ENCODE measurements at regions not wholly inside any gene's neighbourhood (a gene's known extent, or its start where the extent isn't known, plus 50 kb on each side); places are given as distances from the start of the nearest gene placed in this dataset.

GRCh38 chr1:209454340-209454994 lies 129.0 kb upstream of the CAMK1G start:
- no peak for DNase-seq (ENCODE audit: low spot score)
- no peaks in the 10 kb centered on the region for H3K36me3 Mint-ChIP-seq
- no peak overlapping the region for H3K27ac Mint-ChIP-seq
- no peak for ATAC-seq
- no peak overlapping the region for H3K4me3 Mint-ChIP-seq
- H3K9me3 Mint-ChIP-seq: no peaks in the 10 kb centered on the region
- no peaks in the 10 kb centered on the region for H3K4me1 Mint-ChIP-seq (ENCODE audit: low read depth in 2 of 2)
- peaks cover 7 to 59% of the 10 kb centered on the region in 2 donors for H3K27me3 Mint-ChIP-seq

GRCh38 chr1:209455145-209455544 lies 128.4 kb upstream of the CAMK1G start:
- H3K9me3 Mint-ChIP-seq: no peaks in the 10 kb centered on the region
- ATAC-seq (no peak), DNase-seq (ENCODE audit: low spot score) (no peak)
- peaks cover 7 to 64% of the 10 kb centered on the region in 2 donors for H3K27me3 Mint-ChIP-seq
- no peaks in the 10 kb centered on the region for H3K36me3 Mint-ChIP-seq
- no peak overlapping the region for H3K27ac Mint-ChIP-seq
- H3K4me3 Mint-ChIP-seq: no peak overlapping the region
- no peaks in the 10 kb centered on the region for H3K4me1 Mint-ChIP-seq (ENCODE audit: low read depth in 2 of 2)

- ATAC-seq: no peak
- H3K9me3 Mint-ChIP-seq: no peaks in the 10 kb centered on the region
- H3K27ac Mint-ChIP-seq: no peak overlapping the region
- DNase-seq (ENCODE audit: low spot score): no peak
- peaks cover 7 to 64% of the 10 kb centered on the region in 2 donors for H3K27me3 Mint-ChIP-seq
- no peak overlapping the region for H3K4me3 Mint-ChIP-seq
- no peaks in the 10 kb centered on the region for H3K4me1 Mint-ChIP-seq (ENCODE audit: low read depth in 2 of 2)
- no peaks in the 10 kb centered on the region for H3K36me3 Mint-ChIP-seq
Measured at GRCh38 chr1:209455661-209456358, 127.7 kb upstream of the CAMK1G start.

GRCh38 chr1:209456878-209457277 lies 126.6 kb upstream of the CAMK1G start:
- ATAC-seq (no peak), DNase-seq (ENCODE audit: low spot score) (no peak)
- no peaks in the 10 kb centered on the region for H3K9me3 Mint-ChIP-seq
- H3K36me3 Mint-ChIP-seq: no peaks in the 10 kb centered on the region
- no peaks in the 10 kb centered on the region for H3K4me1 Mint-ChIP-seq (ENCODE audit: low read depth in 2 of 2)
- peaks cover 9 to 60% of the 10 kb centered on the region in 2 donors for H3K27me3 Mint-ChIP-seq
- no peak overlapping the region for H3K27ac Mint-ChIP-seq
- no peak overlapping the region for H3K4me3 Mint-ChIP-seq

- no peak overlapping the region for H3K27ac Mint-ChIP-seq
- no peak overlapping the region for H3K4me3 Mint-ChIP-seq
- ATAC-seq (no peak), DNase-seq (ENCODE audit: low spot score) (no peak)
- H3K27me3 Mint-ChIP-seq: peaks cover 13 to 58% of the 10 kb centered on the region in 2 donors
- no peaks in the 10 kb centered on the region for H3K36me3 Mint-ChIP-seq
- H3K9me3 Mint-ChIP-seq: no peaks in the 10 kb centered on the region
- H3K4me1 Mint-ChIP-seq (ENCODE audit: low read depth in 2 of 2): no peaks in the 10 kb centered on the region
Measured at GRCh38 chr1:209457401-209458125, 126.0 kb upstream of the CAMK1G start.

GRCh38 chr1:209458921-209459320 lies 124.6 kb upstream of the CAMK1G start:
- ATAC-seq (no peak), DNase-seq (ENCODE audit: low spot score) (no peak)
- Mint-ChIP-seq H3K36me3 (no peaks in the 10 kb centered on the region), H3K4me1 (ENCODE audit: low read depth in 2 of 2) (no peaks in the 10 kb centered on the region), H3K27ac (no peak overlapping the region), H3K27me3 (peaks cover 13 to 45% of the 10 kb centered on the region in 2 donors), H3K9me3 (no peaks in the 10 kb centered on the region), H3K4me3 (no peak overlapping the region)

- ATAC-seq: no peak
Measured at GRCh38 chr1:209461168-209461567, 122.3 kb upstream of the CAMK1G start.

GRCh38 chr1:209462433-209462832 lies 121.1 kb upstream of the CAMK1G start:
- Mint-ChIP-seq H3K27me3 (peaks cover 15 to 42% of the 10 kb centered on the region in 2 donors), H3K36me3 (no peaks in the 10 kb centered on the region), H3K4me3 (no peak overlapping the region), H3K27ac (no peak overlapping the region), H3K9me3 (no peaks in the 10 kb centered on the region), H3K4me1 (ENCODE audit: low read depth in 2 of 2) (no peaks in the 10 kb centered on the region)
- DNase-seq (ENCODE audit: low spot score) (no peak), ATAC-seq (no peak)

More at GRCh38 chr1:209461168-209461567, 122.3 kb upstream of the CAMK1G start:
- Mint-ChIP-seq H3K4me1 (ENCODE audit: low read depth in 2 of 2) (no peaks in the 10 kb centered on the region), H3K27me3 (peaks cover 16 to 46% of the 10 kb centered on the region in 2 donors), H3K36me3 (no peaks in the 10 kb centered on the region), H3K4me3 (no peak overlapping the region), H3K27ac (no peak overlapping the region), H3K9me3 (no peaks in the 10 kb centered on the region)
- DNase-seq (ENCODE audit: low spot score): no peak

GRCh38 chr1:209463441-209463840 lies 120.1 kb upstream of the CAMK1G start:
- DNase-seq (ENCODE audit: low spot score) (no peak), ATAC-seq (no peak)
- no peak overlapping the region for H3K27ac Mint-ChIP-seq
- H3K4me1 Mint-ChIP-seq (ENCODE audit: low read depth in 2 of 2): no peaks in the 10 kb centered on the region
- no peaks in the 10 kb centered on the region for H3K36me3 Mint-ChIP-seq
- no peak overlapping the region for H3K4me3 Mint-ChIP-seq
- H3K27me3 Mint-ChIP-seq: peaks cover 12 to 34% of the 10 kb centered on the region in 2 donors
- no peaks in the 10 kb centered on the region for H3K9me3 Mint-ChIP-seq

- Mint-ChIP-seq H3K4me1 (ENCODE audit: low read depth in 2 of 2) (no peaks in the 10 kb centered on the region), H3K27ac (no peak overlapping the region), H3K9me3 (peaks cover 3% of the 10 kb centered on the region), H3K36me3 (no peaks in the 10 kb centered on the region), H3K27me3 (peaks cover 6 to 14% of the 10 kb centered on the region in 2 donors), H3K4me3 (no peak overlapping the region)
- DNase-seq (ENCODE audit: low spot score) (no peak), ATAC-seq (no peak)
Measured at GRCh38 chr1:209473025-209473424, 110.5 kb upstream of the CAMK1G start.

GRCh38 chr1:209480345-209480744 lies 103.2 kb upstream of the CAMK1G start:
- Mint-ChIP-seq H3K27ac (no peak overlapping the region), H3K4me3 (no peak overlapping the region), H3K9me3 (peaks cover 1% of the 10 kb centered on the region), H3K4me1 (ENCODE audit: low read depth in 2 of 2) (no peaks in the 10 kb centered on the region), H3K36me3 (no peaks in the 10 kb centered on the region), H3K27me3 (peaks cover 8 to 19% of the 10 kb centered on the region in 2 donors)
- ATAC-seq: no peak
- DNase-seq (ENCODE audit: low spot score): no peak

- H3K4me1 Mint-ChIP-seq (ENCODE audit: low read depth in 2 of 2): no peaks in the 10 kb centered on the region
- no peak for DNase-seq (ENCODE audit: low spot score)
- ATAC-seq: no peak
- peaks cover 6 to 19% of the 10 kb centered on the region in 2 donors for H3K27me3 Mint-ChIP-seq
- peaks cover 2% of the 10 kb centered on the region for H3K9me3 Mint-ChIP-seq
- no peaks in the 10 kb centered on the region for H3K36me3 Mint-ChIP-seq
- no peak overlapping the region for H3K4me3 Mint-ChIP-seq
- no peak overlapping the region for H3K27ac Mint-ChIP-seq
Measured at GRCh38 chr1:209483691-209484090, 99.8 kb upstream of the CAMK1G start.

GRCh38 chr1:209484429-209484828 lies 99.1 kb upstream of the CAMK1G start:
- H3K27me3 Mint-ChIP-seq: peaks cover 6 to 15% of the 10 kb centered on the region in 2 donors
- DNase-seq (ENCODE audit: low spot score): no peak
- no peak for ATAC-seq
- H3K36me3 Mint-ChIP-seq: no peaks in the 10 kb centered on the region
- no peaks in the 10 kb centered on the region for H3K4me1 Mint-ChIP-seq (ENCODE audit: low read depth in 2 of 2)
- peaks cover 2% of the 10 kb centered on the region for H3K9me3 Mint-ChIP-seq
- no peak overlapping the region for H3K27ac Mint-ChIP-seq
- no peak overlapping the region for H3K4me3 Mint-ChIP-seq

GRCh38 chr1:209485167-209485566 lies 98.3 kb upstream of the CAMK1G start:
- Mint-ChIP-seq H3K4me1 (ENCODE audit: low read depth in 2 of 2) (no peaks in the 10 kb centered on the region), H3K27me3 (peaks cover 3 to 10% of the 10 kb centered on the region in 2 donors), H3K9me3 (peaks cover 2% of the 10 kb centered on the region), H3K27ac (no peak overlapping the region), H3K36me3 (no peaks in the 10 kb centered on the region), H3K4me3 (no peak overlapping the region)
- DNase-seq (ENCODE audit: low spot score) (no peak), ATAC-seq (no peak)

All from natural killer cell treated with Interleukin-12 subunit alpha and Interleukin-12 subunit beta and Interleukin-15 and Interleukin-18, amount 100 ng/mL, for 72 hours (primary cell).